Glomerular visceral epithelial cell (primary cell): ENCODE measurements at regions not wholly inside any gene's neighbourhood (a gene's known extent, or its start where the extent isn't known, plus 50 kb on each side); places are given as distances from the start of the nearest gene placed in this dataset.
A peak's percentile ranks its signal among the peaks of the same experiment; 100 is the strongest.
"Not testable (repeated sequence)": the region's sequence is repeated elsewhere in the genome, so short reads cannot be mapped to it uniquely, and the experiment has no call there.

ENCODE experiments used
- DNase-seq: peaks from one replicate; pipeline ENCODE4 v3.0.0-alpha.2; 2016; ENCODE audit errors: extremely low spot score

DNA sequence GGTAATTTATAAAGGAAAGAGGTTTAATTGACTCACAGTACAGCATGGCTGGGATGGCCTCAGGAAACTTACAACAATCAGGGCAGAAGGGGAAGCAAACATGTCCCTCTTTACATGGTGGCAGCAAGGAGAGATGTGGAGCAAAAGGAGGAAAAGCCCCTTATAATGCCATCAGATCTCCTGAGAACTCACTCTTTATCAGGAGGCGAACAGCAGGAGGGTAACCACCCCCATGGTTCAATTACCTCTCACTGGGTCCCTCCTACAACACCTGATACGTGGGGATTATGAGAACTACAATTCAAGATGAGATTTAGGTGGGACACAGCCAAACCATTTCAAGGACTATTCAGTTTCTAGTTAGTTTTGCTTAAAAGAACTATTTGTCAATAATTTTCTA, 453.3 kb downstream of the C12orf50 start:
- no peak for DNase-seq

DNA sequence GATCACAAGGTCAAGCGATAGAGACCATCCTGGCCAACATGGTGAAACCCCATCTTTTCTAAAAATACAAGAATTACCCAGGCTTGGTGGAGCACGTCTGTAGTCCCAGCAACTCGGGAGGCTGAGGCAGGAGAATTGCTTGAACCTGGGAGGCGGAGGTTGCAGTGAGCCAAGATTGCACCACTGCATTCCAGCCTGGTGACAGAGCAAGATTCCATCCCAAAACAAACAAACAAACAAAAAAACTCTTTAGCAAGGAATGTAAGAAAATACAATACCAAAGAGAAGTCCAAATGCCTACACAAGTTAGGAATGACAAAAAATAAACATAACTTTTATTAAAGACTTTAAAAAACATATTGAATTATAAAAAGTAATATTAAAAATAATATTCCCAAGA, 462.3 kb downstream of the C12orf50 start:
- DNase-seq: not testable (repeated sequence)

DNA sequence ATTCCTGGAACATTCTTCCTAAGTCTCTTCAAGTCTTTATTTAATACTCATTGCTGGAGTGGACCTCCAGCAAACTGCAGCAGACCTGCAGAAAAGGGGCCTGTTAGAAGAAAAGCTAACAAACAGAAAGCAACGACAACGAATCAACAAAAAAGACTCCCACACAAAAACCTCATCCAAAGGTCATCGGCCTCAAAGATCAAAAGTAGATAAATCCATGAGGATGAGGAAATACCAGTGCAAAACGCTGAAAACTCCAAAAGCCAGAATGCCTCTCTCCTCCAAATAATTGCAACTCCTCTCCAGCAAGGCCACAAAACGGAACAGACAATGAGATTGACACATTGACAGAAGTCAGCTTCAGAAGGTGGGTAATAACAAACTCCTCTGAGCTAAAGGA, 472.2 kb downstream of the C12orf50 start:
- no peak for DNase-seq

DNA sequence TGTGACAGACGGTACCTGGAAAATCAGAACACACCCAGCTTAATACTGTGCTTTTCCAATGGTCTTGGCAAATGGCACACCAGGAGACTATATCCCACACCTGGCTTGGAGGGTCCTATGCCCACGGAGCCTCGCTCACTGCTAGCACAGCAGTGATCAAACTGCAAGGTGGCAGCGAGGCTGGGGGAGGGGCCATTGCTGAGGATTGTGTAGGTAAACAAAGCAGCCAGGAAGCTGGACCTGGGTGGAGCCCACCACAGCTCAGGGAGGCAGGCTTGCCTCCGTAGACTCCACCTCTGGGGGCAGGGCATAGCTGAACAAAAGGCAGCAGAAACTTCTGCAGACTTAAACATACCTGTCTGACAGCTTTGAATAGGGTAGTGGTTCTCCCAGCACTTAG, 498.0 kb downstream of the C12orf50 start:
- DNase-seq: not testable (repeated sequence)

DNA sequence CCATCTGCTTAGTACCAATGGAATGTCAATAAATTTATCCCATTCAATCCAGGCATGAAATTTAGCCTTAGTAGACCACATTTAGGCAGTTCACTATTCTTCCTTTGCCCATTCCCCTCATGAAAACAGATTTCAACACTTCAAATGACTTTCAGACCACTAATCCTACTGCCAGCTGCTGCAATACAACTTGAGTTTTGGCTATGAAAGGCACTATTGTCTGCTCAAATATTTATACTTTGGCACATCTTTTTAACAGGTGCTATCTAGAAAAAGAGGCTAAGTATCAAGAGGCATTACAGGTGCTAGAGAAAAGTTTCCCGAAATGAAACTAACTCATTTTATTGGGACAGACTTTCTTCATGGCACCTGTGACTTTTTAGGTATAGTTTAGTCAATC, 499.8 kb downstream of the C12orf50 start:
- no peak for DNase-seq

DNA sequence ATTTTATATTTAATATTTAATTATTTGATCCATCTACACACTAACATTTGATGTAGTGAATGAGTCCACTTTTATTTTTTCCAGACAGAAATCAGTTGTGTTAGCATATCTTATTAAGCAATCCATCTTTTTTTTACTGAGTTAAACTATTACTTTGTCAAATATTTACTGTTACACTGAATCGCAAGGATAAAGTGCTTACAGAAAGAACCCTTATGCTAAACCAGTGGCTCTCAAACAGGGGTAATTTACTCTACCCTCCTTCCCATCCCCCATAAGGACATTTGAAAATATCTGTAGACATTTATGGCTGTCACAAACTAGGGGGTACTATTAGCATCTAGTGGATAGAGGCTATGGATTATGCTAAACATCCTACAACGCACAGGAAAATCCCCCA, 508.2 kb downstream of the C12orf50 start:
- DNase-seq: no peak

DNA sequence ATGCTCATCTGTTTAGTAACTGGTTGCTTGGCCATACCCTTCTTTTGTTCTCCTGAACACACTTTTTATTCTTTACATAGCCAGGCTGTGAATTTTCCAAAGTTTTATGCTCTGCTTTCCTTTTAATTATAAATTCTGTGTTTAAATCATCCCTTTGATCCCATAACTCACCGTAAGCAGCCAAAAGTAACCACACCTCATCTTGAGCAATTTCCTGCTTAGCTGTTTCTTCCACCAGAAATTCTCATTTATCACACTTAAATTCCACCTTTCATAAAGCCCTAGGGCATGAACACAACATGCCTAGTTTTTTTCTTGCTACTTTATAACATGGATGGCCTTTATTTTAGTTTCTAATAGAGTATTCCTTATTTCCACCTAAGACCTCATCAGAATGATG, 510.7 kb downstream of the C12orf50 start:
- no peak for DNase-seq

DNA sequence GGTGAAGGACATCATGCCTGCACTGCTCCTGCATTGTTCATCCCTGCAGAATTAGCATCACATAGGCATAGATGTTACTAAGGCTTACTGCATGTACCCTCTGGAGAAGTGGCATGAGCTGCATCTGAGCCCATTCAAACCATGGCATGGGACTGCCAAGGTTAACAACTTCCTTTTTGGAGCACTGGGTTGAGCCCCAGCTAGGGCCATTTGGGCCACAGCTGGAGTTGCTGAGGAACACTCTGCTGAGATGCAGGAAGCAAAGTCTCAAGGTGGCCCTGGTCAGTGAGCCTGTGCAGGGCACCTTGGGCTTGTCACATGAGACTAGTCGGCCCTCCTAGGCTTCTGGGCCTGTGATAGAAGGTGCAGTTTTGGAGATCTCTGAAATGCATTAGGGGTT, 511.2 kb downstream of the C12orf50 start:
- no peak for DNase-seq

DNA sequence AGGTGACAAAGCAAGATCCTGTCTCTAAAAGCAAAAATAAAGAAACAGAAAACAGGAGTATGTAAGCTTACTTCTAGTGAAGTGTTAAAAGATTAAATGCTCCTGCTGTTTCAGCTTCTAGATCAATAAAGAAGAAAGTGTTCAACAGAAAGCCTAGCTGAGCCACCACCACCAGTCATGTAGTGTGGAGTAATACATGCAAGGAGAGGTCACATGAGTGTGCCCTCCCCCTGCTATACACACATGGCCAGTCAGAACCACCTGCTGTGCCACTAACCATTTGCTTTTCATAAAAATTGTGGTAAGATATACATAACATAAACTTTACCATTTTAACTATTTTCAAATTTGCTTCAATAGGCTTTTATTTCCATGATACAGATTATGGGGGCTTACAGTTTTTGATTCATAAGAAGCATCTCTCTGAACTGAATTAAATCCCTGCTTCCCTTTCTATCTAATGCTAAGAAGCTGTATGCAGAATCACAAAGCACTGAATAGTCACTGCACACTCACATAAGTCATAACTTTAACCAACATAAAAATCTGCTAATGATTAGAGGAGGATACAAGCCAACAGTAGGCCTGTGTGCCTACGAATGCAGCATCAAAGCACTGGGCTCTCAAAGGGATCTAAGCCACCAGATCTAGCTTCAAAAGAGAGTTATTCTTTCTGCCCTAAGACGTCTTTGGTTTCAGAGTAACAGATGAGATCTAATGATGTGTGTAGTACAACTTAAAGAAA, 515.5 kb downstream of the C12orf50 start:
- DNase-seq: no peak

DNA sequence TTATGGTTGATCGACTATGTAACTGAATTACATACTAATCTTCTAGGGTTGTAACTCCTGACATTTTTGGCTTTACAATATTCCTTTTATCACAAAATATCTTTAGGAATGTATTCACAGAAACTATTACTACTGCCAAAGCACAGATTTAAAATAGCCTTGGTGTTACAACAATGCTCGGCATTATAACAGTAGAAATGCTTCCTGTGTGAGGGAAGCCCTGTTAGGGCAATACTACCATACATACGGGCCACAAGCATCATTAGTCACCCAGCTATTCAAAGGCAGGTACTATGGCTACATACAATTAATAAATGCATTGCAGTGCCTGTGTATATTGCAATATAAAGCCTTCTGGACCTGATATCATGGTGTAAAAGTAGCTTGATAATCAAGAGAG, 517.8 kb downstream of the C12orf50 start:
- DNase-seq: no peak

DNA sequence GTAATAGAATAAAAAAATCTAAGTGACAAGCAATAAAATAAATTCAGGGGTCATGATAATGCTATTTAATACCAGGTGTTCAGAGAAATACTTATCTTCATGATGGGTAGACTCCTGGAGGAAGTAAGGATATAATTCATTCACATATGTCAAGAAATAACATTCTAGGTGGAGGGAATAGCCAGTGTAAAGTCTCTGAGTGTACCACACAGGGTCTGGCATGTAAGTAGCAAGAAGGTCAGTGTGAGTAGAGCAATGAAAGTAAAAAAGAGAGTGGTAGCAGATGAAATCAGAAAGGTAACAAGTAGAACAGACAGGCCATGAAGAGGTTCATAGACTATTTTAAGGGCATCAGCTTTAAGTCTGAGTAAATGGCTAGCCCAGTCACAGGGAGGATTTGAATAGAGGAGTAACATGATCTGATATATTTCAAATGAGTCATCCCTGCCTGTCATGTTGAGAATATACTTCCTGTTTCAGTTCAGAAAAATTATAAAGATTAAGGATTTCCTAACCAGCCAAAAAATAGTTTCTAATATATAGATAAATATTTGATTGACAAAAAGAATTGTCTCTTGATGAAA, 519.9 kb downstream of the C12orf50 start:
- peak; percentile 46 for DNase-seq

DNA sequence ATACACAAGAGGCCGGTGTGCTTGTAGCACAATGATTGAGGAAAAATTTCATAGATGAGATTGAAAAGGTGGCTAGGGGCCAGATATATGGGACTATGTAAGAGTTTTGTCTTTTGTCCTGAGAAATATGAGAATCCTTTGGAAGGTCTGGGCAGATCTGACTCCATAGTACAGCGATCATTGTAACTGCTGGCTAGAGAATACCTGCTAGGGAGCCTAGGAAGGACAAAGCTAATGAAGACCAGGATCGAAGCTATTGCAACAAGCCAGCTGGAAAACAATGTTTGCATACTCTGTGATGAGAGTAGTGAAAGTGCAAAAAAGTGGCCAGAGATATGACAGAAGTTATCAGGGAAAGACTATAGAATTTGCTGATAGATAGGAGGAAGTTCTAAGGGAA, 537.6 kb downstream of the C12orf50 start:
- DNase-seq: no peak

DNA sequence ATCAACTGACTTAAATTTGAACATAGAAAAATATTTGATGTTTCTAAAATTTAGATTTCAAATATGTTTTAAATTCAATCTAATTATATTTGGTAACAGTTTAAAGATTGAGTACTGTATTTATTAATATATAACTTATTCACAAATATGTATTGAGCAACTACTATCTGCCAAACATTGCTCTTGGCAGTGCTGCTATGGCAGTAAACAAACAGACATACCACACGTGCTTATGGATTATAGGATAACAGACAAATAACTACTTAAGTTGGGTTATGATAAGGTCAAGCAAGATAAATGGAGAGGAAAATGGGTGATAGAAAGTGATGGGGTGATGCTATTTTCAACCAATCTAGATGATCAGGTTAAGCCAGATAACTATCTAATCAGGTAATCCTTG, 538.1 kb downstream of the C12orf50 start:
- no peak for DNase-seq

DNA sequence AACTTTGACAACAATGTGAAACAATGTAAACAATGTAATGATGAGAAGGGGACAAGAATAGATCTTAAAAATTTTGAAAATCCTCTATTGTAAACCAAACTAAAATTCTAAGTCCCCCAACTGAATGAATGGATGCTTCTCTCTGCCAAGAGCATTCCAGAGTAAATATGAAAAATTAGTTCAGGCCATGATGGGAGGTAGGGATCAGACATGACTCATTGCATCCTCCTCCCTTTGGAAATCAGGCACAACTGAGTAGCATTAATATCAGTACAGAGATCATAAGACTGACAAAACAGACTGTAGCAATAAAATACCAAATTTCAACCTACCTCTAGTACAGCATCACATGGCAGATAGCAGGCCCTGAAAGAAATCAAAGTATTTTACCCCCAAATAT, 559.9 kb downstream of the C12orf50 start:
- no peak for DNase-seq

DNA sequence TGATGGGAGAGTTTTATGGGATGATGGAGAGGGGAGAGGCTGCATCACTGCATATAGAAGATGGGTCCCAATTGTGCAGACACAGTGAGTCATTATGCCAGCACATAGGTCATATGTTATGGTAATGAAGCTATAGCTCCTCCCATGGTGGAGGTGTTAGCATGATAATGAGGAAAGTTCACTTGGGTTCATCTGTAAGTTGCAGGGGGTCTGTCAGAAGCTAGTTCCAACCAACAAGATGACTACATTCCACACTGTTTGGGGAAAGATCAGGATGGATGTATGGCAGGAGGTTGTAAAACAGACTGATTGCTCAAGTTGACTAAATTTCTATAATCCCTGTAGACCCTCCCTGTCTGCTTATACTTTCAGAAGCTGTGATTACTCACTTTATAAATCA, 561.3 kb downstream of the C12orf50 start:
- no peak for DNase-seq

DNA sequence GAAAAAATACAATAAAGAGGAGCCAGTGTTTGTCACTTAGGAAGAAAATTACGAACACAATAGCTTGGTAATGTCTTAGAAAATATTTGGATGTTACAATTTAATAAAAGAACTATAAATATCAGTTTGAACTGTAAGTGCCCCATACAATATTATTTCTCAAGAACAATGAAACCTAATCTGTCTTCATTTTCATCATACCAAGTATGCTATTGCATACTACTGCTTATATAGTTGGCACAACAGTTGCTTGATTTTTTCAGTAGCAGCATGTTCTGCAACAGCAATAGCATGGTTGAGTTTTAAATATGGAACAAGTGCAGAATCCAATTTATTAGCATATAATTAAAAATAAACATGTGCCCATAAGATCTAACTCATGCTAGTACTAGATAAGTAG, 564.6 kb downstream of the C12orf50 start:
- no peak for DNase-seq

DNA sequence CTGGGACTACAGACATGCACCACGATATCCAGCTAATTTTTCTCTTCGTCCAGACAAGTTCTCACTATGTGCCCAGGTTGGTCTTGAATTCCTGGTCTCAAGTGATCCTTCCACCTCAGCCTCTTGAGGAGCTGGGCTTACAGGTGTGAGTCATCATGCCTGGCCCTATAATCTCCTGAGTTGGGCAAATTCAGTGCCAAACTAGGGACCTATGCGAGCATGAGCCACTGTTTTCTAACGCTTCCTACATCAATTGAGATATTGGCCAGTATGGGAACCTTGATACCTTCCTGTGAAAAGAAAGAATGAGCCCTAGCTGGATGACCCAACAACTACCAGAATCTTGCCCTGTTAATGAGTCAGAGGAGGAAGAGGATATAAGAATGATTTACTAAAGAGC, 585.2 kb downstream of the C12orf50 start:
- peak; percentile 22 for DNase-seq

DNA sequence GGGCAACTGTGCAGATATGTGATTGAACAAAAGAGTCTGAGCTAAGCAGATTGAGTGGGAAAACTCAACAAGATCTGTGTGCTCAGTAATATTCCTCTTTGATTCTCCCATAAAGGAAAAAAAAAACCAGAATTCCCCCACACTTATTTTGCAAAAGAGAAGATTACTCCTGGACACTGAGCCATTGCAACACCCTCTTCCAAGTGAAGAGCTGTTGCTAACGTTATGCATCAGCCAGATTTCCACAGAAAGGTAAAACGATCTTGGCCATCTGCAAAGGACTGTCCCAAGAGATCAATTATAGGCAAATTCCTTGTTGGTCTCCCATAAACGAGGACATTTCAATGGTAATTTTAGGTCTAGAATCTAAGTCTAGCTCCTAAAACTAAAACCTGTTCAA, 587.7 kb downstream of the C12orf50 start:
- no peak for DNase-seq

DNA sequence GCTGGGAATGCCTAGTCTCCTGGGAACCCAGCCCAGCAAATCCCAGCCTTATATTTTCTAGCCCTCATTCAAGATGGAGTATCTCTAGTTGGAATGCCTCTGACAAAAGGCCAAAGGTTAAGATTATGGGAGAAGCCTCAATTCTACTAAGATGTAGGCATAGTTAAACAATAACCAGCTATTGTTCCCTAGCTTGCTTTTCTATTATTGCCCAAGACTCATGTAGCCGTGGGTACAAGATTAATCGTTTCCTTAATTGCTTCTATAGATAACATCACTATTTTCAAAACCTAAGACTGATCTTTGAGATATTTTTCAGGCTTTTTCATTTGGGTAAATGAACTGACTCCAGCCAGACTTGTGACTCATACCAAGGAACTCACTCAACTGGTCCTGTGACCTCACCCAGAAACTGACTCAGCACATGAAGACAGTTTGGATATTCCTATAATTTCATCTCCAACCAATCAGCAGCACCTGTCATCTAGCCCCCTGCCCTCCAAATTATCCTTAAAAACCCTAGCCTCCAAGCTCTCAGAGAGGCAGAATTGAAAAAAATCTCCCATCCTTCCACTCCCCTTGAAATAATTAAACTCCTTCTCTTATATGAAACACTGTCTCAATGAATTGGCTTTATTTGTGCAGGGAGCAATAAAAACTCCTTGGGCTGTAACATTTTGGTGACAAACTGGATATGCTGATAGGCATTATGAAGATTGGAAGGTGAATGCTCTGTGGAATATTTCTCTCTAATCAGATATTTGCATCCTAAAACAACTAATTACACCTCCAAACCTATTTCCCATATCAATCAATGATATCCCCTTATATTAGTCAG, 589.0 kb downstream of the C12orf50 start:
- DNase-seq: peak; percentile 89

DNA sequence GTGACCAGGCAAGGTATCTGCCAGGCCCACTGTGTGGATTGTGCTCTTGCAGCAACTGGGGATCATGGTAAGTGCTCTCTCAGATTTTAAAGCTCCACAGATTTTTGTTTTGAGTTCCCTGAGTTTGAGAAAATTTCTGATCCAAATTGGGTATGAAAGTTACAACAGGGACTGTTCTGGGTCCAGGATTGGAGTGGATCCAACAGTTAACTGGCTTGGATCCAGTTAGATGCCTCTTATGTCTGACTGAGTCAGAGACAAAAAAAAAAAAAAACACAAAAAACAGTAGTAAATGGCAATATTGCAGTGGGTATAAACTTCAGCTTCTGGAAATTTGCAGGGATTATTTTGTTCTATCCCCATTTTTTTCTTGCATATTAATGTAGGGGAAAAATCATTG, 598.8 kb downstream of the C12orf50 start:
- peak; percentile 3 for DNase-seq

DNA sequence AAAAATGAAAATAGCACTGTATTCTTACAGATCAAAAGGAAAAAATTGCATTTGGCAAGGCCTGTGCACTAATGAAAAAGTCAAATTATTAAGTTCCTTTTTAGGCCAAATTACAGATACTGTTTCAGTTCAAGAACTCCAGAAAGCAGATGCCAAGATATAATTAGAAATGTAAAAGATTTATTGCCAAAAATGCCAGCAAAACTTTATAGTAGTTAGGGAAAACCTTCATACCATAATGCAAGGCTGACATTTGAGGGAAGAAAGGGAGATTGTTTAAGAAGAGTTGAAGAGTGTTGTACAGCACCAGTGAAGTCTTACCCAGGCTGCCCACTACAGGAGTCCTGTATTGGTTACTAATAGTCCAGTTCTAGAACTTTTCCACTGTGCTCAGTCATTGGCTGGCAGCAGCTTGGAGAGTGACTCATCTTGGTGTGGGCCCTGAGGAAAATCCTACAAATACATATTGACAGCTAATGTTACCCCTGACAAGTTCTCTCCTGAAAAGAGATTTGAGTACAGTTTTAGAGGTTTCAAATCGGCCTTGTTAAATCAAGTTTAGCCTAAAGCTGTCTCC, 600.4 kb downstream of the C12orf50 start:
- peak; percentile 1 for DNase-seq

DNA sequence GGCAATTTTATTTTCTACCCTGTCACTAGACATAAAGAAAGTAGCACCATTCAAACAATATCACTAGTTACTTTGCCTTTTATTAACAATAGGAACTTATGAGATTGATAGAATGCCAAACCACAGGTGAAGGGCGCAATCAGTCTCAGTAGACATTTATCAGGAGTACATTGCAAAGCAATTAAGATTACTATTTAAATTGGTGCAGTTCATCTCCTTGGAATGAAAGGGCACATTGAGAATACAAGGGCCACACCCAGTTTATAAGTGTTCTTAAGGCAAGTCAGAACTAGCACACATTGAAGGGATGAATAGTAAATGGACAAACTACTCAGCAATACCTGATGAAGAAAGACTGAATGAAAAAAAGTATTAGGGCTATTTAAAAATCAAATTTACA, 601.4 kb downstream of the C12orf50 start:
- no peak for DNase-seq
